ENCODE measurements at regions not wholly inside any gene's neighbourhood (a gene's known extent, or its start where the extent isn't known, plus 50 kb on each side); places are given as distances from the start of the nearest gene placed in this dataset.
"Not testable (repeated sequence)": the region's sequence is repeated elsewhere in the genome, so short reads cannot be mapped to it uniquely, and the experiment has no call there.

GRCh38 chr4:128437023-128437422, 149.4 kb upstream of the PGRMC2 start:
- not testable (repeated sequence) for DNase-seq

- DNase-seq: not testable (repeated sequence)
Observed at GRCh38 chr4:128429023-128429613, 141.5 kb upstream of the PGRMC2 start.

- DNase-seq: no peak
Observed at GRCh38 chr4:128428397-128428796, 140.8 kb upstream of the PGRMC2 start.

GRCh38 chr4:128427832-128428366, 140.3 kb upstream of the PGRMC2 start:
- DNase-seq: peak; percentile 7

- no peak for DNase-seq
Observed at GRCh38 chr4:128424527-128425497, 137.2 kb upstream of the PGRMC2 start.

- DNase-seq: not testable (repeated sequence)
Observed at GRCh38 chr4:128422296-128422695, 134.7 kb upstream of the PGRMC2 start.

- no peak for DNase-seq
Observed at GRCh38 chr4:128416921-128417320, 129.3 kb upstream of the PGRMC2 start.

- no peak for DNase-seq
Observed at GRCh38 chr4:128410037-128410436, 122.4 kb upstream of the PGRMC2 start.

- DNase-seq: no peak
Observed at GRCh38 chr4:128403586-128403985, 116.0 kb upstream of the PGRMC2 start.

GRCh38 chr4:128394778-128395177, 107.2 kb upstream of the PGRMC2 start:
- DNase-seq: no peak

- DNase-seq: peak; percentile 37
Observed at GRCh38 chr4:128393101-128393704, 105.6 kb upstream of the PGRMC2 start.

- no peak for DNase-seq
Observed at GRCh38 chr4:128390475-128390996, 102.9 kb upstream of the PGRMC2 start.

- no peak for DNase-seq
Observed at GRCh38 chr4:128388796-128389195, 101.2 kb upstream of the PGRMC2 start.

- no peak for DNase-seq
Observed at GRCh38 chr4:128388352-128388630, 100.7 kb upstream of the PGRMC2 start.

GRCh38 chr4:128387600-128388351, 100.2 kb upstream of the PGRMC2 start:
- no peak for DNase-seq

GRCh38 chr4:128386761-128387599, 99.4 kb upstream of the PGRMC2 start:
- peak; percentile 16 for DNase-seq

GRCh38 chr4:128385683-128386304, 98.2 kb upstream of the PGRMC2 start:
- no peak for DNase-seq

GRCh38 chr4:128384765-128385598, 97.4 kb upstream of the PGRMC2 start:
- DNase-seq: no peak

GRCh38 chr4:128384091-128384520, 96.5 kb upstream of the PGRMC2 start:
- DNase-seq: no peak
